Right lobe of liver (tissue), 6 donors: ENCODE measurements at regions not wholly inside any gene's neighbourhood (a gene's known extent, or its start where the extent isn't known, plus 50 kb on each side); places are given as distances from the start of the nearest gene placed in this dataset.

Source experiments
- ATAC-seq, 4 donors: fragments of 200-7000 bp; cut with Tn5 transposase; one replicate each; pipeline ENCODE4 v1.9.1; 2020; ENCODE audit warnings: mild to moderate bottlenecking in 4 of 4, moderate library complexity in 4 of 4
- DNase-seq, 3 donors: peaks; one replicate each; pipeline ENCODE4 v3.0.0-alpha.2; 2020
- H3K27ac ChIP-seq, 3 donors: fragments of 200-600 bp; one replicate each; pipeline ENCODE4 v1.8.0; 2022
- H3K27me3 ChIP-seq, 2 donors: fragments of 200-600 bp; one replicate each; pipeline ENCODE4 v1.8.0; 2022
- H3K36me3 ChIP-seq, 4 donors: fragments of 200-600 bp; sonication (generic) in 1 of 4; one replicate each; pipeline versions ENCODE4 v1.5.1 to v1.8.0; 2017 to 2022; ENCODE audit warnings: control low read depth in 1 of 4
- H3K4me1 ChIP-seq, 4 donors: fragments of 200-600 bp; sonication (generic) in 1 of 4; one replicate each; pipeline versions ENCODE4 v1.5.1 to v1.8.0; 2017 to 2022; ENCODE audit warnings: control low read depth in 1 of 4
- H3K4me3 ChIP-seq, 3 donors: fragments of 200-600 bp; one replicate each; pipeline ENCODE4 v1.8.0; 2022
- H3K9me3 ChIP-seq, 4 donors: fragments of 200-600 bp; sonication (generic) in 1 of 4; one replicate each; pipeline versions ENCODE4 v1.5.1 to v1.8.0; 2017 to 2022; ENCODE audit warnings: control low read depth in 1 of 4
- POLR2A ChIP-seq: fragments of 450-650 bp; IDR thresholded peaks from one replicate; pipeline ENCODE4 v1.6.1; 2017; ENCODE audit warnings: antibody characterized with exemption, mild to moderate bottlenecking
- WGBS: methylation state at CpG from one replicate; pipeline ENCODE4 v1.1.6; 2018; ENCODE audit warnings: low coverage, low lambda C conversion rate; ENCODE audit not compliant: insufficient coverage; ENCODE audit errors: missing lambda C conversion rate; 5-methylcytosine and 5-hydroxymethylcytosine counted together
- intact Hi-C, 2 donors: fragments of 100-400 bp; cut with DNase I; formaldehyde crosslinking; loops; one replicate each; pipeline versions ENCODE4 v1.11.2 to v1.14.1; 2022
- TF ChIP-seq, protein P1 (sequence below), 4 donors: fragments of 200-600 bp in 3 of 4; fragments of 450-650 bp in 1 of 4; IDR thresholded peaks; one replicate each; pipeline versions ENCODE4 v1.5.1 to v1.8.0; 2016 to 2022; ENCODE audit warnings: antibody characterized with exemption in 4 of 4, mild to moderate bottlenecking in 2 of 4
- donor health status: DM: no; HTN: yes; CAD: no.
- donor health status: DM: no; HTN: no; CAD: no.
- donor health status: DM: no; HTN: no; CAD: no.
- donor health status: DM: no; HTN: yes; CAD: no.
- donor health status: DM: no; HTN: yes; CAD: no.

DNA sequence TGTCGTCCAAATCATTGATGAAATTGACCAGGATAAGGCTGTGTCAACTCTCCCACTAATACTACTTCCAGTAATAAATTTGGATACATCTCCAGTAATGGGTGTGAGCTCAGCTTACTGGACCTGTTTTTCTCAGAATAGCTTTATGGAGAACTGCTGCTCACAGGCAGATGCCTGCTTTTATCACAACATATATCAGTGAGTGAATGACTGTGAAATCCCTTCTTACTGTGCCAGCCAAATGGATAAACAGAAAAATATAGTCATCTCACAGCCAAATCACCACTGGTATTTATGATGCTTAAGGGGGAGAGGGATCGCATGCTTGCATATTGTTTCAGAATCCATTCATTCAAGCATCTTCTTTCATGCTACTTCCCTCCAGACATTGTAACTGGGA lies 148.4 kb upstream of the PAPPA start:
- intact Hi-C loops: no loop called here
- Histone ChIP-seq H3K9me3 (no peaks in the 10 kb centered on the region), H3K27me3 (no peaks in the 10 kb centered on the region), H3K4me3 (no peak overlapping the region), H3K4me1 (no peaks in the 10 kb centered on the region), H3K36me3 (no peaks in the 10 kb centered on the region), H3K27ac (no peak overlapping the region)
- no peak for DNase-seq
- no peak for ATAC-seq
- WGBS: 77% methylated on average over 2 of the region's 2 CpGs
- TF ChIP-seq, protein P1, sequence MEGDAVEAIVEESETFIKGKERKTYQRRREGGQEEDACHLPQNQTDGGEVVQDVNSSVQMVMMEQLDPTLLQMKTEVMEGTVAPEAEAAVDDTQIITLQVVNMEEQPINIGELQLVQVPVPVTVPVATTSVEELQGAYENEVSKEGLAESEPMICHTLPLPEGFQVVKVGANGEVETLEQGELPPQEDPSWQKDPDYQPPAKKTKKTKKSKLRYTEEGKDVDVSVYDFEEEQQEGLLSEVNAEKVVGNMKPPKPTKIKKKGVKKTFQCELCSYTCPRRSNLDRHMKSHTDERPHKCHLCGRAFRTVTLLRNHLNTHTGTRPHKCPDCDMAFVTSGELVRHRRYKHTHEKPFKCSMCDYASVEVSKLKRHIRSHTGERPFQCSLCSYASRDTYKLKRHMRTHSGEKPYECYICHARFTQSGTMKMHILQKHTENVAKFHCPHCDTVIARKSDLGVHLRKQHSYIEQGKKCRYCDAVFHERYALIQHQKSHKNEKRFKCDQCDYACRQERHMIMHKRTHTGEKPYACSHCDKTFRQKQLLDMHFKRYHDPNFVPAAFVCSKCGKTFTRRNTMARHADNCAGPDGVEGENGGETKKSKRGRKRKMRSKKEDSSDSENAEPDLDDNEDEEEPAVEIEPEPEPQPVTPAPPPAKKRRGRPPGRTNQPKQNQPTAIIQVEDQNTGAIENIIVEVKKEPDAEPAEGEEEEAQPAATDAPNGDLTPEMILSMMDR (IDR thresholded peaks at IDR 0.05): no peak
- no peak for TF ChIP-seq POLR2A

DNA sequence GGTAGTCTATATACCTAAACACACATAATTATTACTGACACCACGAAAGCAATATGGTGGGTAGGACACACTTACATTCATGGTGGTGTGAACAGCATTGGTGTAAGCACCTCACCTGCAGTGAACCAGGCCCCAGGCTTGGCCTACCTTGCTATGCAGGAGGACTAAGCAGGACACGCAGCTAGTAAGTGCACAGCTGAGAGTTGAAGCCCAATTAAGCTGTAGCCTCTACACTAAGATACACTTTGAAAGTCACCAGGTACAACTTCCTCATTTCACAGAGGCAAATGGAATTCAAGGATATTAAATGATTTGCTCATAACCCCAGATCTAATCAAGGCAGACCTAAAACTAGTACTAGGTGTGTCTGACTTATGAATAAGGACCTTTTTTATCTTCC lies 145.8 kb upstream of the PAPPA start:
- intact Hi-C loops: no loop called here
- Histone ChIP-seq H3K36me3 (no peaks in the 10 kb centered on the region), H3K27me3 (no peaks in the 10 kb centered on the region), H3K27ac (no peak overlapping the region), H3K9me3 (no peaks in the 10 kb centered on the region), H3K4me3 (no peak overlapping the region), H3K4me1 (no peaks in the 10 kb centered on the region)
- no peak for ATAC-seq
- no peak for TF ChIP-seq POLR2A
- TF ChIP-seq, protein P1 (IDR thresholded peaks at IDR 0.05): no peak
- DNase-seq: no peak
- WGBS: 67% methylated on average over 1 of the region's 2 CpGs

DNA sequence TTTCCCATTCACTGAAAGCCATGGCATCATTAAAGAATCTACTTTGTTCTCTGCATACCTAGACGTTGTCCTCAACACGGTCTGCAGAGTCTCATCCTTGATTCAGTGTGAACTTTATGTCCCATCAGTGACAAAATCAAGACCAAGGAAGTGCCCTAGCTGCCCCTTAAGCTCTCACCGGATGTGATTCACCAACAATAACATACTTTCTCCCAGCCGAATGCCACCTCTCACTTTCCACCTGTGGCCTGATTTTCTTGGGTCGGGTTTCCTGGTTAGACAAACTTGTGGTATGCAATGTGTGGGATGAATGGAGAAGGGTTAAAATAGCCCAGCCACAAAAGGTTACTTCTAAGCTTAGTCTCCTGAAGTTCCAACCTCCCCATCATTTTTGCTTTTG lies 145.3 kb upstream of the PAPPA start:
- WGBS: 64% methylated on average over 5 of the region's 5 CpGs

DNA sequence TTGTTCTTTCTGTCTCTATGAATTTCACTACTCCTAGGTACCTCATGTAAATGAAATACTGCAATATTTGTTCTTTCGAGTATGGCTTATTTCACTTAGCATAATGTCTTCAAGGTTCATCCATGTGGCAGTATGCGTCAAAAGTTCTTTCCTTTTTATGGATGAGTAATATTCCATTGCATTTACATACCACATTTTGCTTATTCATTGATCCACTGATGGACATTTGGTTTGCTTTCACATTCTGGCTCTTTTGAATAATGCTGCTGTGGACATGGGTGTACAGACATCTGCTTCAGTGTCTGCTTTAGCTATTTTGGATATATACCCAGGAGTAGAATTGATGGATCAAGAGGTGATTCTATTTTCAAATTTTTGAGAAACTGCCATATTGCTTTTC lies 144.2 kb upstream of the PAPPA start:
- Histone ChIP-seq H3K4me3 (no peak overlapping the region), H3K4me1 (no peaks in the 10 kb centered on the region), H3K27me3 (no peaks in the 10 kb centered on the region), H3K27ac (no peak overlapping the region), H3K36me3 (no peaks in the 10 kb centered on the region), H3K9me3 (no peaks in the 10 kb centered on the region)
- ATAC-seq (no peak), DNase-seq (no peak)
- 71% methylated on average over 2 of the region's 2 CpGs for WGBS
- TF ChIP-seq, protein P1 (IDR thresholded peaks at IDR 0.05): no peak
- no peak for TF ChIP-seq POLR2A
- intact Hi-C loops: no loop called here

More for the DNA sequence above, 145.3 kb upstream of the PAPPA start:
- H3K9me3 ChIP-seq: no peaks in the 10 kb centered on the region
- H3K27ac ChIP-seq: no peak overlapping the region
- no peak overlapping the region for H3K4me3 ChIP-seq
- no peak for ATAC-seq
- no peaks in the 10 kb centered on the region for H3K27me3 ChIP-seq
- intact Hi-C loops: no loop called here
- DNase-seq: no peak
- H3K36me3 ChIP-seq: no peaks in the 10 kb centered on the region
- no peaks in the 10 kb centered on the region for H3K4me1 ChIP-seq
- TF ChIP-seq POLR2A: no peak
- TF ChIP-seq, protein P1 (IDR thresholded peaks at IDR 0.05): no peak

DNA sequence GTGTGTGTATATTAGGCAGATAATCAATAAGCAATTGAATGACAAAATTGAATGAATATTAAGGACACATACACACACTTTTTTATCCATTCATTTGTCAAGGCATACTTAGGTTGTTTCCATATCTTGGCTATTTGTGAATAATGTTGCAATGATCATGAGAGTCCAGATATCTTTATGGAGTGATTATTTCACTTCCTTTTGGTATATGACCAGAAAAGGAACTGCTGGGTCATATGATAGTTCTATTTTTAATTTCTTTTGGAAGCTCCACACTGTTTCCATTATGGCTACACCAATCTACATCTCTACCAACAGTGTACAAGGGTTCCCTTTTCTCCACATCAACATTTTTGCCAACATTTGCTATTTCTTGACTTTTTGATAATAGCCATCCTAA lies 137.7 kb upstream of the PAPPA start:
- H3K9me3 ChIP-seq: no peaks in the 10 kb centered on the region

More for the DNA sequence above, 137.7 kb upstream of the PAPPA start:
- ATAC-seq (no peak), DNase-seq (no peak)
- Histone ChIP-seq H3K27ac (no peak overlapping the region), H3K4me1 (no peaks in the 10 kb centered on the region), H3K27me3 (no peaks in the 10 kb centered on the region), H3K36me3 (no peaks in the 10 kb centered on the region), H3K4me3 (no peak overlapping the region)
- no peak for TF ChIP-seq POLR2A
- TF ChIP-seq, protein P1 (IDR thresholded peaks at IDR 0.05): no peak
- intact Hi-C loops: no loop called here
